ENCODE measurements at regions not wholly inside any gene's neighbourhood (a gene's known extent, or its start where the extent isn't known, plus 50 kb on each side); places are given as distances from the start of the nearest gene placed in this dataset.

GRCh38 chr13:100853434-100853833, 178.8 kb upstream of the TMTC4 start:
- DNase-seq, result no peak

GRCh38 chr13:100852146-100852545, 177.6 kb upstream of the TMTC4 start:
- DNase-seq, result no peak

GRCh38 chr13:100848304-100848703, 173.7 kb upstream of the TMTC4 start:
- DNase-seq, result no peak

GRCh38 chr13:100845128-100845757, 170.6 kb upstream of the TMTC4 start:
- no peak for DNase-seq

- DNase-seq, result no peak
These were observed 167.5 kb upstream of the TMTC4 start for GRCh38 chr13:100842136-100842535.

- DNase-seq, result no peak
These were observed 163.8 kb upstream of the TMTC4 start for GRCh38 chr13:100838387-100838786.

GRCh38 chr13:100837631-100838030, 163.0 kb upstream of the TMTC4 start:
- DNase-seq, result no peak

GRCh38 chr13:100836711-100837110, 162.1 kb upstream of the TMTC4 start:
- DNase-seq, result peak; percentile 57

GRCh38 chr13:100835695-100836094, 161.1 kb upstream of the TMTC4 start:
- peak; percentile 39 for DNase-seq

- DNase-seq, result no peak
These were observed 158.8 kb upstream of the TMTC4 start for GRCh38 chr13:100833427-100833826.

GRCh38 chr13:100828226-100828625, 153.6 kb upstream of the TMTC4 start:
- no peak for DNase-seq

GRCh38 chr13:100827489-100828176, 153.0 kb upstream of the TMTC4 start:
- no peak for DNase-seq

- no peak for DNase-seq
These were observed 151.8 kb upstream of the TMTC4 start for GRCh38 chr13:100826441-100826840.

- DNase-seq, result peak; percentile 18
These were observed 151.0 kb upstream of the TMTC4 start for GRCh38 chr13:100825557-100825956.

GRCh38 chr13:100824366-100824765, 149.8 kb upstream of the TMTC4 start:
- no peak for DNase-seq

- DNase-seq, result no peak
These were observed 148.9 kb upstream of the TMTC4 start for GRCh38 chr13:100823448-100823847.

- DNase-seq, result no peak
These were observed 148.4 kb upstream of the TMTC4 start for GRCh38 chr13:100822871-100823443.

- DNase-seq, result no peak
These were observed 144.1 kb upstream of the TMTC4 start for GRCh38 chr13:100818711-100819110.

GRCh38 chr13:100817928-100818327, 143.3 kb upstream of the TMTC4 start:
- DNase-seq, result no peak

- DNase-seq, result no peak
These were observed 141.0 kb upstream of the TMTC4 start for GRCh38 chr13:100815476-100816046.

GRCh38 chr13:100812982-100813584, 138.5 kb upstream of the TMTC4 start:
- DNase-seq, result no peak

- DNase-seq, result no peak
These were observed 137.3 kb upstream of the TMTC4 start for GRCh38 chr13:100811928-100812327.
